GM18858 (cell line): ENCODE measurements at regions not wholly inside any gene's neighbourhood (a gene's known extent, or its start where the extent isn't known, plus 50 kb on each side); places are given as distances from the start of the nearest gene placed in this dataset.

Experiments used
- ATAC-seq: cut with Tn5 transposase; IDR thresholded peaks from one replicate; pipeline ENCODE4 v1.9.1; 2021; ENCODE audit not compliant: unreplicated experiment

- no peak for ATAC-seq
These were observed 272.8 kb upstream of the CPEB2 start for GRCh38 chr4:14729282-14730000.

GRCh38 chr4:14742054-14742453, 260.2 kb upstream of the CPEB2 start:
- no peak for ATAC-seq

- no peak for ATAC-seq
These were observed 259.1 kb upstream of the CPEB2 start for GRCh38 chr4:14743172-14743571.

DNA sequence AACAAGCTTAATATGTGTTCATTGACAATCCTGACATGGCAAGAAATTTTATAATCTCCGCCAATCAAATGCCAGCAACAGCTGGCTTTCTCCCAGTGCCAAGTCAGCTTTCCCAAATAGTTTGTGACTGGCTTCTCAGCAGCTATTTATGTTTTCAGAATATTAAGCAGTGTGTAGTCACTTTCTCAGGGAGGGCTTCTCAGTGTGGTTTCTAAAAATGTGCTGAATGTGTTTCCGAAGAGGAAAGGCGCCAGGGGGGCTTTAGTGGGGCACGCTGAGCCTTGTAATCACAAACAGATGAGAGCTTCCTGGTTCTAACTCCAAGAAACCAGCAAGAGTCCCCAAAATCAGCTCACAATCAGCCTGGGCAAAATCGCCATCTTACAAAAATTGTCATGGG, 258.7 kb upstream of the CPEB2 start:
- no peak for ATAC-seq

DNA sequence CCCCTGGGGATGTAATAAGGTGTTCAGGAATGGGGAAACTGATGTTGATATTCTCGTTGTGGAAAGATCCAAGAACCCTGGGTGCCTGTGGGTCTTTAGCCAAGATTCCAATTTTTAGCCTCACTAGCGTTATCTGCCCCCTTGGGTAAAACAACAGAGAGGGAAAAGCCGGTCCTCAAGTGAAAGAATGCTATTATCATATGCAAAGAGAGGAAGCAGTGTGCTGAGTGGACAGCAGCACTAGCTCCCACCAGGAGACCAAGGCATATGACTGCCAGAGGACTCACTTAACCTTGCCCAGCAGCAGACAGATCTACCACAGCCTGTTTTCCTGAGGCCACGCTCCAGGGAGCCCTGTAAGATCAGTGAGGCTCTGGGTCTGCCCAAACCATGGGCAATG, 257.9 kb upstream of the CPEB2 start:
- ATAC-seq: no peak

GRCh38 chr4:14749910-14750309, 252.4 kb upstream of the CPEB2 start:
- ATAC-seq: no peak

- ATAC-seq: no peak
These were observed 249.8 kb upstream of the CPEB2 start for GRCh38 chr4:14752341-14753046.

DNA sequence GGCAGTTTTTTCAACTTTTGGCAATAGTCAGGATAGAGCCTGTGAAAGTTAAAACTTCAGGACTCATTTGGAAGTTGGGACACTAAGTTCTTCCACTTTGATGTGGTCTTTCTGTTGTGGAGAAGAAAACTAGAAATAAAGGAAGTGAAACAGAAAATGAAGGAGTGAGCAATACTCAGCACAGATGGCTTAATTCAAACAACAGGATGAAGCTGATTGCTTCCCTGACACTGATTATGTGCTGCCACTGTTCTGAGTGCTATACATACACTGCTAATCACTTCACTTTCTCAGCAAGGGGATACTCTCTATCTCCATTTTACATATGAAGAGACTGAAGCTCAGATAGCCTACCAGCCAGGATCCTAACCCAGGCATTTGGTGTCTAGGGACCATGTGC, 235.1 kb upstream of the CPEB2 start:
- peak; percentile 63 for ATAC-seq

DNA sequence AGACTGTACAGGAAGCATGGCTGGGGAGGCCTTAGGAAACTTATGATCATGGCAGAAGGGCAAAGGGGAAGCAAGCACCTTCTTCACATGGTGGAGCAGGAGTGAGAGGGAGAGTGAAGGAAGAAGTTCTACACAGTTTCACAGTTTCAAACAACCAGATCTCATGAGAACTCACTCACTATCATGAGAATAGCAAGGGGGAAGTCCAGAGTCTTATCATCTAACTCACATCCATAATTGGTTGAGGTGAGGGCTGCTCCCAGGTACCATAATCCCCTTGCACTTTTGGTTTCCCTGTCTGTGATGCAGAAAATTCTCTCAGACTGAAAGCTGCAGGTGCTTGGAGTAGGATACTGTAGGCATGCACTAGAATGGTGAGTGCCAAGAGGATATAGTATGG, 233.8 kb upstream of the CPEB2 start:
- no peak for ATAC-seq

DNA sequence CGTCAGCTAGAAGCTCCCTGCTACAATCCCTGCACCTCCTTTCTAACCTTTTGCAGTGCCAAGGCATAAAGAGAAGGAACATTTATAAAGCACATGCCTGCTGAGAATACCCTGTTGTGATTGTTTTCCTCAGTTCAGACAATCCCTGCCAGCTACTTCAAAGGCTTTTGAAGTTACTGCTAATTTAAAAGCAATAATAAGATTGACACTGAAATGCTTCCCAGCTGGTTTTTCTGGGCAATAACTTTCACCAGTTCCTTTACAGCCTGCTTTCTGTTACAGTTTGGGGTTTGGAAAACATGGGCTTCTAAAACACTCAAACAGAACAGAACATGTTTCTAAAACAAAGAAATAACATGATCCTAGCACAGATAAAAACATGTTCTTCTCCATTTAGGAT, 232.3 kb upstream of the CPEB2 start:
- ATAC-seq: no peak

GRCh38 chr4:14771094-14771493, 231.2 kb upstream of the CPEB2 start:
- ATAC-seq: no peak

DNA sequence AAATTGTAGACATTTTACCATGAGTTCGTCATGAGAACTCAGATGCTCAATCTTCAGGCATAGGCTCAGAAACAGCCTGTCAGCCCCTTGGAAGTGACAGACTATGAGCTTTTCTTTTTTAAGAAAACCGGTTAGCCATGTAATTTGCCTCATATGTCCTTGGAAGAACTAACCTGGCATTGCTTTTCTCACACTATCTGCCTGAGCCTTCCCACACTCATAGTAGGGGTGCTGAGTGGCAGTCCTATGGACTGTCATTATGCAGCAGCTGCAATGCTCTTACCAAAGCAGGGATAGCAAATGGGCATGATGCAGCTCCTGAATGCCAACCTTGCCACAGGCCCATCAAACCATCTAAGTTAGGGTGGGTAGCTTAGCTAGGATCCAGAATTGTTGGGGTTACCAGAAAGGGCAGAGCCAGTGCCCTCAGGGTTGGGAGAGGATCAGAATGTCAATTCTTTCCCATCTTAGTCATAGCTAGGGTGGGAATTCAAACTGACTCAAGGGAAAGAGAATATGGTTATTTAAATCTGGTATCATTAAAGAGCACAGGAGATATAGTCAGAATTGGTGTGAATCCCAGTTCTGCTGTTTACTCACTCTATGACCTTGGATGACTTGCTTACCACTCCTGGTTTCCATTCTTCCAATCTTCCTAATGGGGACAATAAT, 230.6 kb upstream of the CPEB2 start:
- no peak for ATAC-seq

DNA sequence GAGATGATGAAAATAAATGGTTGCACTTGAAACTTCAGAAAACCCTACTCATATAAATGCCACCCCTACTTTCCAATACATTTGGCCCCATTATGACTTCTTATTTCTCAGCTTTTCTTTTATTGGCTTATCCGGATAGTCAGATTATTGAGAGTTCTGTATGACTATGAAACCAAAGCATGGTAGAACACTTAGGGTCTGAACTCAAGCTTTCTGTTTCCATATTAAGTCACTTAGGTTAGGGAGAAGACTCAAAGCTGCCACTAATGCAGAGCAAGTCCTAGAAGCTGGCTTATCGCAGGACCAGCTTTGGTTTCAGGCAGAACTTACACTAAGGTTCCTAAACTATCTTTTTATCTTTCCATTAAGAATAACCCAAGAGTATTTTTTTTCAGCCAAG, 229.9 kb upstream of the CPEB2 start:
- no peak for ATAC-seq

GRCh38 chr4:14783011-14783877, 219.0 kb upstream of the CPEB2 start:
- ATAC-seq: peak; percentile 96

DNA sequence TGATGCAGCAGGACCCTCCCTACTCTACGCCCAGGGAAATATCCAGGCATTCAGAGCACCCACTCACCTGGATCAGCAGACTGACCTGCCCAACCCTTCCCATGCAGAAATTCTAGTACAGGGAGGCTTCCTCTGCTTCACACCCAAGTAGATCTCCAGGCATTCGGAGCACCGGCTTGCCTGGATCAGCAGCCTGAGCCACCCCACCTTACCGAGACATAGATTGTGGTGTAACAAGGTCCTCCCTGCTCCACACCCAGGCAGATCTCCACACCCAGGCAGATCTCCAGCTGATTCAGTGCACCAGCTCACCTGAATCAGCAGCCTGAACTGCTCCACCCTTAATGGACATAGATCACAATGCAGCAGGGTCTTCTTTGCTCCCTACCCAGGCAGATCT, 215.1 kb upstream of the CPEB2 start:
- ATAC-seq: no peak

DNA sequence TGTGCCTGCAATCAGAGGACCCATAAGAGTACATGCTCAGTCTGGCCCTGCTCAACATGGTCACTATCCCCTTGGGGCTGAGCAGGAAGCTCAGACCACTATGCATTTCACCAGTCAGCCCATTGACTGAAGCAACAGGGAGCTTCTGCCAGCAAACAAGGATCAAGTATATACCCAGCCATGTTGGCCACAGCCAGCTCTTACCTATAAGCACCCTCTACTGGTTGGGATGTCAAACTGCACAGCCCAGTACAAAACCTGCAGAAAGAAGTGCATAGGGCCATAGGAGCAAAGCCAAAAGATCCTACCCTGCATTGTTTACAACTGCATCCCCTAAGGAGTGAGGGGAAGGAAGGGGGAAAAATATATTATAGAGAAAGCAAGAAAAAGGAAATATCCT, 214.4 kb upstream of the CPEB2 start:
- no peak for ATAC-seq

- peak; percentile 44 for ATAC-seq
These were observed 211.8 kb upstream of the CPEB2 start for GRCh38 chr4:14790494-14790893.

DNA sequence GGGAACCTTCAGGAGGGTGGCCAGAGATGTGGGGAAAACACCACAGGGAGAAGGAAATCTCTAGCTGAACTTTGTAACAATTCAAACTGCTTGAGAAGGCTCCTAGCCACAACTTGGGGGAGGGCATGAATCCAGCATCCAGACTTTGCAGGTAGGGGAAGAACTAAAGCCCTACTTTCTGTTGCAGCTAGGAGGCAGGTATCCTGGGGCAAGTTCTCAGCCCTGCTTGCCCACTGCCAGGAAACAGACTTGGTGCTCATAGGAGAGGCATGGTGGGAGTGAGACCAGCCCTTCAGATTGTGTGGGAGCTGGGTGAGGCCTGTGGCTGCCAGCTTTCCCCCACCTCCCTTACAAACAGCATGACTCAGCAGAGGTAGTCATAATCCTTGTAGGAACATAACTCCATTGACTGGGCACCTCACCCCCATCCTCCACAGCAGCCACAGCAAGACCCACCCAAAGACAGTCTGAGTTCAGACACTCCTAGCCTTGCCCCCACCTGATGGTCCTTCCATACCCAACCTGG, 209.5 kb upstream of the CPEB2 start:
- no peak for ATAC-seq

GRCh38 chr4:14800977-14801376, 201.3 kb upstream of the CPEB2 start:
- ATAC-seq: peak; percentile 57

GRCh38 chr4:14802596-14802995, 199.7 kb upstream of the CPEB2 start:
- ATAC-seq: no peak

DNA sequence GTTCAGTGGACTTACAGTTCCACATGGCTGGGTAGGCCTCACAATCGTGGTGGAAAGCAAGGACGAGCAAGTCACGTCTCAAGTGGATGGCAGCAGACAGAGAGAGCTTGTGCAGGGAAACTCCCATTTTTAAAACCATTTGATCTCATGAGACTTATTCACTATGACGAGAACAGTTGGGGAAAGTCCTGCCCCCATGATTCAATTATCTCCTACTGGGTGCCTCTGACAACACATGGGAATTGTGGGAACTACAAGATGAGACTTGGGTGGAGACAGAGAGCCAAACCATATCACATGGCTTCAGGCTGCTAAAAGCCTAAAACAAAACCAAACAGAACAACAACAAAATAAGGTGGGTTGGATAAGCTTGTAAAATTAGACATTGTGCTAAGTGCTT, 194.4 kb upstream of the CPEB2 start:
- ATAC-seq: no peak
